Heart left ventricle (tissue), 16 donors: ENCODE measurements at regions not wholly inside any gene's neighbourhood (a gene's known extent, or its start where the extent isn't known, plus 50 kb on each side); places are given as distances from the start of the nearest gene placed in this dataset.

Experiments
- ATAC-seq, 4 donors: fragments of 200-7000 bp; cut with Tn5 transposase; one replicate each; pipeline ENCODE4 v1.9.1; 2020 to 2022; ENCODE audit warnings: moderate library complexity in 4 of 4, mild to moderate bottlenecking in 3 of 4, moderate number of reproducible peaks in 1 of 4
- DNase-seq, 5 donors: peaks; one replicate each; pipeline ENCODE4 v3.0.0-alpha.2; 2020
- H3K27ac ChIP-seq, 12 donors: fragments of 200-600 bp; sonication (generic) in 4 of 12; one replicate each; pipeline versions ENCODE4 v1.5.0 to v1.8.0; 2016 to 2022; ENCODE audit warnings: mild to moderate bottlenecking in 2 of 12
- H3K27me3 ChIP-seq, 9 donors: fragments of 200-600 bp; sonication (generic) in 2 of 9; one replicate each; pipeline versions ENCODE4 v1.5.1 to v1.8.0; 2016 to 2022; ENCODE audit warnings: mild to moderate bottlenecking in 3 of 9
- H3K36me3 ChIP-seq, 9 donors: fragments of 200-600 bp; sonication (generic) in 2 of 9; one replicate each; pipeline versions ENCODE4 v1.5.0 to v1.8.0; 2018 to 2022; ENCODE audit warnings: mild to moderate bottlenecking in 2 of 9
- H3K4me1 ChIP-seq, 12 donors: fragments of 200-600 bp; sonication (generic) in 4 of 12; one replicate each; pipeline versions ENCODE4 v1.5.0 to v1.8.0; 2016 to 2022; ENCODE audit warnings: mild to moderate bottlenecking in 3 of 12
- H3K4me3 ChIP-seq, 12 donors: fragments of 200-600 bp; sonication (generic) in 4 of 12; one replicate each; pipeline versions ENCODE4 v1.5.0 to v1.8.0; 2017 to 2022; ENCODE audit warnings: mild to moderate bottlenecking in 9 of 12, moderate library complexity in 4 of 12
- H3K9me3 ChIP-seq, 12 donors: fragments of 200-600 bp; sonication (generic) in 4 of 12; one replicate each; pipeline versions ENCODE4 v1.5.0 to v1.8.0; 2016 to 2022; ENCODE audit warnings: mild to moderate bottlenecking in 1 of 12
- POLR2A ChIP-seq, 2 donors: fragments of 450-650 bp; IDR thresholded peaks; one replicate each; pipeline ENCODE4 v1.6.1; 2017; ENCODE audit warnings: antibody characterized with exemption in 2 of 2, mild to moderate bottlenecking in 2 of 2, moderate library complexity in 2 of 2
- WGBS, 4 donors: extraction: QIAGEN DNeasy Blood & Tissue Kit in 2 of 4; methylation state at CpG; one replicate each; pipeline versions ENCODE4 v1.1.5 to v1.1.7; 2013 to 2018; 5-methylcytosine and 5-hydroxymethylcytosine counted together
- intact Hi-C, 10 donors: fragments of 100-400 bp; cut with DNase I; formaldehyde crosslinking; loops; one replicate each; pipeline versions ENCODE4 v1.11.1 to v1.14.2; 2022
- TF ChIP-seq, protein P1 (sequence below), 12 donors: fragments of 200-600 bp; sonication (generic) in 4 of 12; IDR thresholded peaks; one replicate each; pipeline versions ENCODE4 v1.5.0 to v1.8.0; 2018 to 2022; ENCODE audit warnings: antibody characterized with exemption in 12 of 12, mild to moderate bottlenecking in 5 of 12
- donor health status: ischemic (EF 13 %, LVEDD 7.1; RV severe dilation, severe dysfunction).
- donor health status: healthy with polysubstance abuse.
- donor health status: DM: no; HTN: yes; CAD: no.
- donor health status: DM: no; HTN: no; CAD: no.
- donor health status: ischemic (EF 25% LVEDD 6.9; RV normal size, moderate dysfunction).
- donor health status: ischemic (EF 25% LVEDD 5.7; RV mildly dilated, moderate dysfunction).
- donor health status: healthy.
- donor health status: DM: yes; HTN: yes; CAD: no.
- donor health status: ischemic (EF 35%, LVEDD 5.7; RV mildly dilated, moderate dysfunction).
- donor health status: nonischemic (EF 11% LVEDD 7.7; RV severe dilation, severe dysfunction).
- donor health status: DM: yes; HTN: yes; CAD: no.
- donor health status: PGD.
- donor health status: ischemic (EF 29% LVEDD 5.4; RV normal size, mild dysfunction).
- donor health status: nonischemic (EF 23%, LVEDD 6.1; RV moderate dilation, normal function).

DNA sequence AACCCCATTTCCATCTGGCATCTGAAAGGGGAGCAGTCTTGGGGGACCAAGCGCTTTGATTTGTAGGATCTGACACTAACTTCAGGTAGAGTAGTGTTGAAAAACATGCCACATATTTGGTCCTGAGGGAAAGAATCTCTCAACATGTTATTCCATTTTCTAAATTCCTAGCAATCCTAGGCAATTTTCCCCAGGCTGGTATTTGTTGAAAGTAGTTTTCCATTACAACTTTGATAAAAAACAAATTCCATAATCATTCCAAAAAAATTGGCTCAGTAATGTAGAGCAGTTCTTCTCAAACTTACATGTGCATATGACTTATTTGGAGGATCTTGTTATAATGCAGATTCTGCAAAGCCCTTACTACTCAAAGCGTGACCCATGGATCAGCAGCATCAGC, 477.9 kb downstream of the ACTL7B start:
- DNase-seq (no peak), ATAC-seq (no peak)
- TF ChIP-seq, protein P1, sequence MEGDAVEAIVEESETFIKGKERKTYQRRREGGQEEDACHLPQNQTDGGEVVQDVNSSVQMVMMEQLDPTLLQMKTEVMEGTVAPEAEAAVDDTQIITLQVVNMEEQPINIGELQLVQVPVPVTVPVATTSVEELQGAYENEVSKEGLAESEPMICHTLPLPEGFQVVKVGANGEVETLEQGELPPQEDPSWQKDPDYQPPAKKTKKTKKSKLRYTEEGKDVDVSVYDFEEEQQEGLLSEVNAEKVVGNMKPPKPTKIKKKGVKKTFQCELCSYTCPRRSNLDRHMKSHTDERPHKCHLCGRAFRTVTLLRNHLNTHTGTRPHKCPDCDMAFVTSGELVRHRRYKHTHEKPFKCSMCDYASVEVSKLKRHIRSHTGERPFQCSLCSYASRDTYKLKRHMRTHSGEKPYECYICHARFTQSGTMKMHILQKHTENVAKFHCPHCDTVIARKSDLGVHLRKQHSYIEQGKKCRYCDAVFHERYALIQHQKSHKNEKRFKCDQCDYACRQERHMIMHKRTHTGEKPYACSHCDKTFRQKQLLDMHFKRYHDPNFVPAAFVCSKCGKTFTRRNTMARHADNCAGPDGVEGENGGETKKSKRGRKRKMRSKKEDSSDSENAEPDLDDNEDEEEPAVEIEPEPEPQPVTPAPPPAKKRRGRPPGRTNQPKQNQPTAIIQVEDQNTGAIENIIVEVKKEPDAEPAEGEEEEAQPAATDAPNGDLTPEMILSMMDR (IDR thresholded peaks at IDR 0.05): no peak
- no peak for TF ChIP-seq POLR2A (IDR thresholded peaks at IDR 0.05)
- intact Hi-C loops: no loop called here
- 96 to 100% (median 97%) methylated on average over 2 of the region's 2 CpGs for WGBS, 4 donors
- Histone ChIP-seq H3K4me3 (no peak overlapping the region), H3K9me3 (peaks cover 0 to 14% (median 0%) of the 10 kb centered on the region in 12 donors), H3K27ac (no peak overlapping the region), H3K36me3 (no peaks in the 10 kb centered on the region), H3K27me3 (no peaks in the 10 kb centered on the region), H3K4me1 (no peaks in the 10 kb centered on the region)

DNA sequence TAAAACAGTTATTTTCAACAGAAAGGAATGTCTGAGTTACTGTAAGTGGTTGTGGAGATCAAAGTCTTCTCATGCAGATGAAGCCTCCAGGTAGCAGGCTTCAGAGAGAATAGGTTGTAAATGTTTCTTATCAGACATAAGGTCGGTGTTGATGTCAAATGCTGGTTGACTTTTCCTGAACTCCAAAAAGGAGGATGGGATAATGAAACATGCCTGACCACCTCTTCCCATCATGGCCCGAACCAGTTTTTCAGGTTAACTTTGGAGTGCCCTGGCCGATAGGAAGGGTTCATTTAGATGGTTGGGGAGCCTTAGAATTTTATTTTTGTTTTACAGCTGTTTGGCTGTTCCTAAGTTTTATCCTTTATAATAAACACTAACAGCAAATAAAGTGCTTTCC, 478.4 kb downstream of the ACTL7B start:
- Histone ChIP-seq H3K27ac (no peak overlapping the region), H3K4me1 (no peaks in the 10 kb centered on the region), H3K9me3 (peaks cover 0 to 19% (median 0%) of the 10 kb centered on the region in 12 donors), H3K27me3 (no peaks in the 10 kb centered on the region), H3K4me3 (no peak overlapping the region), H3K36me3 (no peaks in the 10 kb centered on the region)
- 74 to 84% (median 77%) methylated on average over 3 of the region's 3 CpGs for WGBS, 4 donors
- ATAC-seq (no peak), DNase-seq (no peak)
- TF ChIP-seq, protein P1 (IDR thresholded peaks at IDR 0.05): no peak
- no peak for TF ChIP-seq POLR2A (IDR thresholded peaks at IDR 0.05)
- intact Hi-C loops: no loop called here

DNA sequence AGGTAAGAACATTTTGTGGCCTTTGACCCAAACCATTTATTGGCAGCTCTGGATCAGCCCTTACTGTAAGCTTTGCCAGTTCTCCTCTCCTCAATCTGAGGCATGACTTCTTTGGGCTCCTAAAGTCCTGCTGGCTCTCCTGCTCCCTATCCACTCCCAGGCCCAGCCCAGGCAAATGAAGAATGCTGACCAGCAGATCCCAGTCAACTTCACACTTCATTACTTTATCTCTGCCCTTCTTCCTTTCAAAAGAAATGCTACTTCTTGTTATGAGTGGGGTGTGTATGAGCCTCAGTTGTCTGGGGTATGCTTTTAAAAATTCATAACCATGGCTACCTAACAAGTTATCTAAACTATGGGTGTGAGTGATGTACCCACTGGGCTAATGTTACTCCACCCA, 479.6 kb downstream of the ACTL7B start:
- DNase-seq (no peak), ATAC-seq (no peak)
- H3K27me3 ChIP-seq: no peaks in the 10 kb centered on the region
- H3K27ac ChIP-seq: no peak overlapping the region
- H3K4me1 ChIP-seq: no peaks in the 10 kb centered on the region
- peaks cover 0 to 25% (median 0%) of the 10 kb centered on the region in 12 donors for H3K9me3 ChIP-seq
- H3K36me3 ChIP-seq: no peaks in the 10 kb centered on the region
- intact Hi-C loops: no loop called here
- TF ChIP-seq, protein P1 (IDR thresholded peaks at IDR 0.05): no peak
- no peak for TF ChIP-seq POLR2A (IDR thresholded peaks at IDR 0.05)
- no peak overlapping the region for H3K4me3 ChIP-seq

DNA sequence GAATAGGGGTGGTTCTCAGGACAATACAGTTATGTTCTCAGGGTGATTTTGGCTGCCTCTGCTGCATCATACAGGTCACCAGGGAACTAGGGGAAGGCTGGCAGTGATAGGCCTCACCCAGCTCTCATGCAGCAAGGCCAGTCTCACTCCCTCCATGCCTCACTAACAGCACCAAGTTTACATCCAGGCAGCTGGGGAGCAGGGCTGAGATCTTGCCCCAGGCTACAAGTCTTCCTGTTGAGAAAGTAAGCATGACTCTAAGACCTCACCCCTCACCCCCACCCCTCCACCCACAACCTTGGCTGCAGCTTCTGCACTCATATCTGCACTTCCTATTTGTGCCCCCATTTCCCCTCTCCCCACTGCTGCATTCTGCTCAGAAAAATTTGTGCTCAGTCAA, 481.2 kb downstream of the ACTL7B start:
- H3K36me3 ChIP-seq: no peaks in the 10 kb centered on the region
- H3K4me1 ChIP-seq: no peaks in the 10 kb centered on the region
- H3K27ac ChIP-seq: no peak overlapping the region
- DNase-seq (no peak), ATAC-seq (no peak)
- peaks cover 0 to 31% (median 0%) of the 10 kb centered on the region in 12 donors for H3K9me3 ChIP-seq
- no peaks in the 10 kb centered on the region for H3K27me3 ChIP-seq
- TF ChIP-seq, protein P1 (IDR thresholded peaks at IDR 0.05): no peak
- no peak for TF ChIP-seq POLR2A (IDR thresholded peaks at IDR 0.05)
- no peak overlapping the region for H3K4me3 ChIP-seq
- intact Hi-C loops: no loop called here
